Body of pancreas (tissue), 4 donors: ENCODE measurements at regions not wholly inside any gene's neighbourhood (a gene's known extent, or its start where the extent isn't known, plus 50 kb on each side); places are given as distances from the start of the nearest gene placed in this dataset.

ENCODE experiments used
- CTCF ChIP-seq, 7 experiments: fragments of 450-650 bp in 4 of 7; fragments of 200-600 bp in 3 of 7; sonication (generic) in 3 of 7; IDR thresholded peaks; one replicate each; pipeline ENCODE4 v1.5.1; 2016 to 2019; ENCODE audit warnings: antibody characterized with exemption in 7 of 7
- POLR2A ChIP-seq, 3 donors: fragments of 450-650 bp; IDR thresholded peaks; one replicate each; pipeline ENCODE4 v1.6.1; 2016; ENCODE audit warnings: antibody characterized with exemption in 3 of 3, mild to moderate bottlenecking in 2 of 3

GRCh38 chr2:241961454-241961853 is 91.9 kb downstream of the RTP5 start:
- TF ChIP-seq CTCF (IDR thresholded peaks at IDR 0.05) = no peak
- TF ChIP-seq POLR2A (IDR thresholded peaks at IDR 0.05) = no peak
